H9 (cell line): ENCODE measurements at regions not wholly inside any gene's neighbourhood (a gene's known extent, or its start where the extent isn't known, plus 50 kb on each side); places are given as distances from the start of the nearest gene placed in this dataset.

Experiments used
- DNase-seq: peaks from one replicate; pipeline ENCODE4 v3.0.0-alpha.2; 2017
- H2AFZ ChIP-seq: one replicate; pipeline ENCODE4 v1.6.1; 2013; ENCODE audit warnings: mild to moderate bottlenecking, low read length, control low read depth, moderate library complexity
- H2AK5ac ChIP-seq: 2 replicates; pipeline ENCODE4 v1.6.1; 2013; ENCODE audit warnings: low read length, control low read depth, mixed read lengths; ENCODE audit not compliant: insufficient read length
- H2BK120ac ChIP-seq: one replicate; pipeline ENCODE4 v1.6.1; 2013; ENCODE audit warnings: low read depth, mild to moderate bottlenecking, low read length, control low read depth, inconsistent platforms; ENCODE audit not compliant: poor library complexity, severe bottlenecking
- H2BK12ac ChIP-seq: 2 replicates; pipeline ENCODE4 v1.6.1; 2013; ENCODE audit warnings: low read length, control low read depth, mixed read lengths, low read depth; ENCODE audit not compliant: insufficient read length
- H2BK15ac ChIP-seq: 2 replicates; pipeline ENCODE4 v1.6.1; 2013; ENCODE audit warnings: low read depth, low read length, control low read depth
- H2BK20ac ChIP-seq: one replicate; pipeline ENCODE4 v1.6.1; 2013; ENCODE audit warnings: low read depth, mild to moderate bottlenecking, low read length, control low read depth, inconsistent platforms; ENCODE audit not compliant: poor library complexity, severe bottlenecking
- H2BK5ac ChIP-seq: 2 replicates; pipeline ENCODE4 v1.6.1; 2013; ENCODE audit warnings: low read length, control low read depth, mixed read lengths; ENCODE audit not compliant: insufficient read length
- H3K14ac ChIP-seq: 2 replicates; pipeline ENCODE4 v1.6.1; 2013; ENCODE audit warnings: low read length, control low read depth; ENCODE audit not compliant: insufficient read depth
- H3K18ac ChIP-seq: 2 replicates; pipeline ENCODE4 v1.6.1; 2013; ENCODE audit warnings: low read depth, mild to moderate bottlenecking, mixed read lengths, low read length, control low read depth; ENCODE audit not compliant: insufficient read length
- H3K23ac ChIP-seq: 2 replicates; pipeline ENCODE4 v1.6.1; 2013; ENCODE audit warnings: low read length, control low read depth, mixed read lengths, low read depth; ENCODE audit not compliant: insufficient read length
- H3K23me2 ChIP-seq: 2 replicates; pipeline ENCODE4 v1.6.1; 2013; ENCODE audit warnings: low read depth, mild to moderate bottlenecking, mixed read lengths, low read length, control low read depth; ENCODE audit not compliant: insufficient read length, poor library complexity, severe bottlenecking
- H3K27ac ChIP-seq: 2 replicates; pipeline ENCODE4 v1.5.1; 2013; ENCODE audit warnings: low read length, control low read depth, mixed read lengths, low read depth; ENCODE audit not compliant: insufficient read length
- H3K27me3 ChIP-seq: 2 replicates; pipeline ENCODE4 v1.6.1; 2013; ENCODE audit warnings: low read length, control low read depth, inconsistent platforms; ENCODE audit not compliant: insufficient read depth
- H3K4ac ChIP-seq: 2 replicates; pipeline ENCODE4 v1.6.1; 2013; ENCODE audit warnings: low read depth, mild to moderate bottlenecking, control low read depth, inconsistent platforms, low read length, moderate library complexity
- H3K4me1 ChIP-seq: 2 replicates; pipeline ENCODE4 v1.6.1; 2013; ENCODE audit warnings: low read length, control low read depth, inconsistent platforms; ENCODE audit not compliant: insufficient read depth
- H3K4me2 ChIP-seq: 2 replicates; pipeline ENCODE4 v1.6.1; 2013; ENCODE audit warnings: low read length, control low read depth, mixed read lengths; ENCODE audit not compliant: insufficient read length, insufficient read depth
- H3K56ac ChIP-seq: 2 replicates; pipeline ENCODE4 v1.6.1; 2013; ENCODE audit warnings: low read depth, mild to moderate bottlenecking, mixed read lengths, low read length, control low read depth; ENCODE audit not compliant: insufficient read length
- H3K79me1 ChIP-seq: 2 replicates; pipeline ENCODE4 v1.6.1; 2013; ENCODE audit warnings: low read depth, mild to moderate bottlenecking, moderate library complexity, low read length, control low read depth, inconsistent platforms; ENCODE audit not compliant: insufficient read depth, poor library complexity, severe bottlenecking
- H3K79me2 ChIP-seq: 2 replicates; pipeline ENCODE4 v1.6.1; 2013; ENCODE audit warnings: low read length, control low read depth, inconsistent platforms; ENCODE audit not compliant: insufficient read depth
- H3K9ac ChIP-seq: 2 replicates; pipeline ENCODE4 v1.6.1; 2013; ENCODE audit warnings: low read length, control low read depth, mixed read lengths; ENCODE audit not compliant: insufficient read length; ENCODE audit errors: extremely low read depth
- H3K9me3 ChIP-seq: one replicate; pipeline ENCODE4 v1.6.1; 2013; ENCODE audit warnings: low read depth, low read length, inconsistent platforms; ENCODE audit not compliant: control insufficient read depth
- H3T11ph ChIP-seq: one replicate; pipeline ENCODE4 v1.6.1; 2013; ENCODE audit warnings: mild to moderate bottlenecking, low read length, control low read depth, inconsistent platforms
- H4K20me1 ChIP-seq: one replicate; pipeline ENCODE4 v1.6.1; 2013; ENCODE audit not compliant: control insufficient read depth, insufficient read length, insufficient read depth
- H4K5ac ChIP-seq: 2 replicates; pipeline ENCODE4 v1.6.1; 2013; ENCODE audit warnings: low read depth, mild to moderate bottlenecking, mixed read lengths, low read length, control low read depth; ENCODE audit not compliant: insufficient read length
- H4K8ac ChIP-seq: replicated peaks from 2 replicates; pipeline ENCODE4 v1.6.1; 2013; ENCODE audit warnings: low read length, control low read depth, mixed read lengths, low read depth; ENCODE audit not compliant: insufficient read length
- H4K91ac ChIP-seq: 2 replicates; pipeline ENCODE4 v1.6.1; 2013; ENCODE audit warnings: low read depth, mild to moderate bottlenecking, moderate library complexity, mixed read lengths, low read length, control low read depth; ENCODE audit not compliant: insufficient read length
- H3K27ac Mint-ChIP-seq, 3 experiments: 2 replicates in 2 of 3; 3 replicates in 1 of 3; pipeline ENCODE4 v1.8.0; 2020 to 2021; ENCODE audit warnings: mixed read lengths in 3 of 3, mild to moderate bottlenecking in 1 of 3, moderate library complexity in 1 of 3
- H3K27me3 Mint-ChIP-seq: 2 replicates; pipeline ENCODE4 v1.8.0; 2021; ENCODE audit warnings: low read depth, mild to moderate bottlenecking, moderate library complexity, mixed read lengths
- H3K36me3 Mint-ChIP-seq, 3 experiments: 2 replicates in 2 of 3; 3 replicates in 1 of 3; pipeline ENCODE4 v1.8.0; 2020 to 2021; ENCODE audit warnings: low read depth in 3 of 3, mixed read lengths in 3 of 3; ENCODE audit not compliant: insufficient read depth in 1 of 3
- H3K4me1 Mint-ChIP-seq, 2 experiments: 2 replicates each; pipeline ENCODE4 v1.8.0; 2020; ENCODE audit warnings: mixed read lengths in 2 of 2
- H3K4me3 Mint-ChIP-seq, 2 experiments: 2 replicates in 1 of 2; 3 replicates in 1 of 2; pipeline ENCODE4 v1.8.0; 2020 to 2021; ENCODE audit warnings: mild to moderate bottlenecking in 2 of 2, mixed read lengths in 2 of 2, moderate library complexity in 1 of 2
- H3K9me3 Mint-ChIP-seq, 2 experiments: 2 replicates in 1 of 2; 3 replicates in 1 of 2; pipeline ENCODE4 v1.8.0; 2020; ENCODE audit warnings: mild to moderate bottlenecking in 2 of 2, mixed read lengths in 2 of 2, moderate library complexity in 1 of 2
- WGBS: extraction: QIAGEN DNeasy Blood & Tissue Kit; methylation state at CpG from one replicate; pipeline ENCODE4 v1.1.7; 2013; ENCODE audit warnings: missing lambda C conversion rate, low lambda C conversion rate, mixed read lengths; ENCODE audit not compliant: insufficient read length; ENCODE audit errors: extremely low coverage; 5-methylcytosine and 5-hydroxymethylcytosine counted together
- TF ChIP-seq, protein P1 (sequence below): fragments of 200-600 bp; sonication (generic); conservative IDR thresholded peaks from 3 replicates; pipeline ENCODE4 v1.8.0; 2021; ENCODE audit warnings: antibody characterized with exemption, mild to moderate bottlenecking

DNA sequence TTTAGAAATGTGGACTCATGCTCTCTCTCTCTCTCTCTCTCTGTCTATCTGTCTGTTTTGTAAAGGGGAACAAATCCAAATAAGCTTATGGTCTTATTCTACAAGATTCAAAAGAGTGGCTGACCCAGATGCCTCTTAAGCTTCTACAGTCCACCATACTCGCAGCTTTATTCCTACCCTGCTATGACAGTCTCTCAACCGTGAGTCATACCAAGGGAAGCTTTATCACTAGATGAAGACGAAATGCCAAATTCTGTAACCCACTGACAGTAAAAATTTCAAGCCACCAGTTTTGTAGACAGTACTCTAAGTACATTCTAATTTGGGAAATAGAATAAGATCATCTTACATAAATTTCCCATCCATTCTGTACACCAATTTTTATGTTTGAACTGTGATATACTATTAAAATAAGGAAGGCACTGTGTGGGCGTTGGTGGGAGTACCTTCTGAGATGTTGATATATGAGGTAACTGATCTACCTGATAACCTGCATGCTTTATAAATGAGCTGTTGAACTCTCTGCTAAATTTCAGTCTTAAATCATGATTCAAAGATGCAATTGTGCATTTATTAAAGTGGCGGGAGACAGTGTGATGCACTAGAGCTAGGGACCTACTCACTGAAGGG lies 153.2 kb downstream of the KLF6 start:
- Mint-ChIP-seq H3K4me3 (no peak overlapping the region), H3K4me1 (peaks cover 3 to 8% of the 10 kb centered on the region in 2 experiments), H3K36me3 (no peaks in the 10 kb centered on the region; a peak in 1 of 7 replicates), H3K27me3 (no peaks in the 10 kb centered on the region), H3K27ac (no peak overlapping the region; a peak in 1 of 7 replicates), H3K9me3 (no peaks in the 10 kb centered on the region; a peak in 2 of 5 replicates)
- Histone ChIP-seq H3K9ac (no peak overlapping the region), H3K23ac (no peak overlapping the region), H3K4me1 (no peaks in the 10 kb centered on the region), H2BK5ac (no peak overlapping the region), H3K79me2 (no peaks in the 10 kb centered on the region), H3K56ac (no peak overlapping the region), H2AFZ (no peak overlapping the region), H4K20me1 (no peaks in the 10 kb centered on the region), H2BK120ac (no peak overlapping the region), H3K27ac (no peak overlapping the region), H3K4ac (no peak overlapping the region), H3K23me2 (no peaks in the 10 kb centered on the region), H3T11ph (no peak overlapping the region), H2BK15ac (no peak overlapping the region), H3K79me1 (no peaks in the 10 kb centered on the region), H3K9me3 (no peaks in the 10 kb centered on the region), H3K14ac (no peak overlapping the region), H3K18ac (no peak overlapping the region), H4K5ac (no peak overlapping the region), H3K4me2 (no peak overlapping the region), H3K27me3 (no peaks in the 10 kb centered on the region), H2BK12ac (no peak overlapping the region), H4K8ac (no peak overlapping the region), H2BK20ac (no peak overlapping the region), H2AK5ac (no peak overlapping the region), H4K91ac (no peak overlapping the region)
- no CpG with 5 or more reads among the region's 5 CpGs for WGBS
- TF ChIP-seq, protein P1, sequence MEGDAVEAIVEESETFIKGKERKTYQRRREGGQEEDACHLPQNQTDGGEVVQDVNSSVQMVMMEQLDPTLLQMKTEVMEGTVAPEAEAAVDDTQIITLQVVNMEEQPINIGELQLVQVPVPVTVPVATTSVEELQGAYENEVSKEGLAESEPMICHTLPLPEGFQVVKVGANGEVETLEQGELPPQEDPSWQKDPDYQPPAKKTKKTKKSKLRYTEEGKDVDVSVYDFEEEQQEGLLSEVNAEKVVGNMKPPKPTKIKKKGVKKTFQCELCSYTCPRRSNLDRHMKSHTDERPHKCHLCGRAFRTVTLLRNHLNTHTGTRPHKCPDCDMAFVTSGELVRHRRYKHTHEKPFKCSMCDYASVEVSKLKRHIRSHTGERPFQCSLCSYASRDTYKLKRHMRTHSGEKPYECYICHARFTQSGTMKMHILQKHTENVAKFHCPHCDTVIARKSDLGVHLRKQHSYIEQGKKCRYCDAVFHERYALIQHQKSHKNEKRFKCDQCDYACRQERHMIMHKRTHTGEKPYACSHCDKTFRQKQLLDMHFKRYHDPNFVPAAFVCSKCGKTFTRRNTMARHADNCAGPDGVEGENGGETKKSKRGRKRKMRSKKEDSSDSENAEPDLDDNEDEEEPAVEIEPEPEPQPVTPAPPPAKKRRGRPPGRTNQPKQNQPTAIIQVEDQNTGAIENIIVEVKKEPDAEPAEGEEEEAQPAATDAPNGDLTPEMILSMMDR, result no peak
- no peak for DNase-seq
